ENCODE measurements at regions not wholly inside any gene's neighbourhood (a gene's known extent, or its start where the extent isn't known, plus 50 kb on each side); places are given as distances from the start of the nearest gene placed in this dataset.
"Not testable (repeated sequence)": the region's sequence is repeated elsewhere in the genome, so short reads cannot be mapped to it uniquely, and the experiment has no call there.

DNA sequence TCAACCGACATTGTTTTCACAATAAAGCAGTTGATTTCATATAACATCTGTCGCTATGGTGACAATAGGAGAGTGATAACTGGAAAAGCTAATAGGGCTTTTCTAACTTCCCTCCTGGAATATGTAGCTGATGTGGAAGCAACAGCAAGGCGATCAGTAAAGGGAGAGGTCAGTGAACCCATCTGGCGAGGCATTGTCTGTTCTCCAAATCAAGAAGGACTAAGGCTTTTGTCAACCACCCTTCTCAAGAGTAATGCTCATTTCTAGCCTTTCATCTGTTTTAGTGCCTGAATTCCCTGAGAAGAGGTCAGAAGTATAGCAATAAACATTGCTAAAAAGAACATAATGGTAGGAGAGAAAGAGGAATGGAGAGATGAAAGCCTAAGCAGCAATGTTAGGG is 201.3 kb downstream of the AKAP7 start:
- ChIA-PET POLR2A (no interaction called here), CTCF (no interaction called here)
- DNase-seq (ENCODE audit: low read depth in 1 of 2, low spot score in 1 of 2) (no peak), FAIRE-seq (no peak), ATAC-seq (no peak)
- TF ChIP-seq CHD2 (IDR thresholded peaks at IDR 0.05; ENCODE audit: low read length, partially characterized antibody): no peak
- no peak overlapping the region for H3K4me2 ChIP-seq
- no peak overlapping the region for H3K27ac ChIP-seq
- no peaks in the 10 kb centered on the region for H3K9me3 ChIP-seq
- WGBS (ENCODE audit: missing lambda C conversion rate): 58% methylated on average over 4 of the region's 4 CpGs
- H3K4me1 ChIP-seq: no peaks in the 10 kb centered on the region
- no peak overlapping the region for H3K4me3 ChIP-seq

DNA sequence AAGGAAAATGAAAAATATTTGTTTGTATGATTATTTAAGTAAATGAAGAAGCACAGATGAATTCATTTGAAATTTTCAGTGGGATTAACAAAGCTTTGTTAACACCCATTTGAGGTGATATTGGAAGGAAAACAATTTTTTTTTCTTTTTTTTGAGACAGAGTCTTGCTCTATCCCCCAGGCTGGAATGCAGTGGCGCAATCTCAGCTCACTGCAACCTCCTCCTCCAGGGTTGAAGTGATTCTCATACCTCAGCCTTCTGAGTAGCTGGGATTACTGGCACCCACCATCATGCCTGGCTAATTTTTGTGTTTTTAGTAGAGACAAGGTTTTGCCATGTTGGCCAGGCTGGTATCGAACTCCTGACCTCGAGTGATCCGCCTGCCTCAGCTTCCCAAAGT is 211.6 kb downstream of the AKAP7 start:
- H3K4me3 ChIP-seq; H3K4me1 ChIP-seq; FAIRE-seq; H3K4me2 ChIP-seq; H3K9me3 ChIP-seq; ATAC-seq; H3K27ac ChIP-seq; POLR2A ChIA-PET; CTCF ChIA-PET; DNase-seq (ENCODE audit: low read depth in 1 of 2, low spot score in 1 of 2): not testable (repeated sequence)
- 77% methylated on average over 4 of the region's 4 CpGs for WGBS (ENCODE audit: missing lambda C conversion rate)

DNA sequence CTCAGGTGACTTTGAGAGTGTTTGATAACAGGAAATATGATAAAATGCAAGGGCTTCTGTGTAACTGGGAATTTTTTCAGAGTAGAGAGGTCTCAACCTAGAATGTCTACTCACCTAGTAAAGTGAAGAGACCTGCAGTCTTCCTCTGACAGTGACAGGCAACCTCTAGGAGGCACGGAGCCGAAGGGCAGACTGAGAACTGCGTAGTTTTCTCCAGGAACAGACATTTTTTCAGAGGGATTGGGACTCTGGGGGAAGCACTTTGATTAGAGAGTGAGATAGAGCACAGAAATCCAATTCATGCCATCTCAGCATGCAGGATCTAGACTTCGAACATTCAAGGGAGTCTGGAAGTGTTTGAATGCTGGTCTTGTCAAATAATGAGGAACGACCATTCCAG is 213.3 kb downstream of the AKAP7 start:
- POLR2A ChIA-PET: no interaction called here
- no peaks in the 10 kb centered on the region for H3K9me3 ChIP-seq
- CTCF ChIA-PET: no interaction called here
- FAIRE-seq (no peak), DNase-seq (ENCODE audit: low read depth in 1 of 2, low spot score in 1 of 2) (no peak), ATAC-seq (no peak)
- H3K4me3 ChIP-seq: no peak overlapping the region
- TF ChIP-seq POLR2A (IDR thresholded peaks at IDR 0.05; ENCODE audit: low read length): no peak
- TF ChIP-seq, protein P1, sequence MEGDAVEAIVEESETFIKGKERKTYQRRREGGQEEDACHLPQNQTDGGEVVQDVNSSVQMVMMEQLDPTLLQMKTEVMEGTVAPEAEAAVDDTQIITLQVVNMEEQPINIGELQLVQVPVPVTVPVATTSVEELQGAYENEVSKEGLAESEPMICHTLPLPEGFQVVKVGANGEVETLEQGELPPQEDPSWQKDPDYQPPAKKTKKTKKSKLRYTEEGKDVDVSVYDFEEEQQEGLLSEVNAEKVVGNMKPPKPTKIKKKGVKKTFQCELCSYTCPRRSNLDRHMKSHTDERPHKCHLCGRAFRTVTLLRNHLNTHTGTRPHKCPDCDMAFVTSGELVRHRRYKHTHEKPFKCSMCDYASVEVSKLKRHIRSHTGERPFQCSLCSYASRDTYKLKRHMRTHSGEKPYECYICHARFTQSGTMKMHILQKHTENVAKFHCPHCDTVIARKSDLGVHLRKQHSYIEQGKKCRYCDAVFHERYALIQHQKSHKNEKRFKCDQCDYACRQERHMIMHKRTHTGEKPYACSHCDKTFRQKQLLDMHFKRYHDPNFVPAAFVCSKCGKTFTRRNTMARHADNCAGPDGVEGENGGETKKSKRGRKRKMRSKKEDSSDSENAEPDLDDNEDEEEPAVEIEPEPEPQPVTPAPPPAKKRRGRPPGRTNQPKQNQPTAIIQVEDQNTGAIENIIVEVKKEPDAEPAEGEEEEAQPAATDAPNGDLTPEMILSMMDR (IDR thresholded peaks at IDR 0.05): no peak
- no peak for TF ChIP-seq EHF (CRISPR knock-in tag; IDR thresholded peaks at IDR 0.05)
- TF ChIP-seq RCOR1 (IDR thresholded peaks at IDR 0.05; ENCODE audit: low read depth, low read length): no peak
- TF ChIP-seq NPAS2 (CRISPR knock-in tag; IDR thresholded peaks at IDR 0.05; ENCODE audit: borderline replicate concordance): no peak
- TF ChIP-seq, protein P2, sequence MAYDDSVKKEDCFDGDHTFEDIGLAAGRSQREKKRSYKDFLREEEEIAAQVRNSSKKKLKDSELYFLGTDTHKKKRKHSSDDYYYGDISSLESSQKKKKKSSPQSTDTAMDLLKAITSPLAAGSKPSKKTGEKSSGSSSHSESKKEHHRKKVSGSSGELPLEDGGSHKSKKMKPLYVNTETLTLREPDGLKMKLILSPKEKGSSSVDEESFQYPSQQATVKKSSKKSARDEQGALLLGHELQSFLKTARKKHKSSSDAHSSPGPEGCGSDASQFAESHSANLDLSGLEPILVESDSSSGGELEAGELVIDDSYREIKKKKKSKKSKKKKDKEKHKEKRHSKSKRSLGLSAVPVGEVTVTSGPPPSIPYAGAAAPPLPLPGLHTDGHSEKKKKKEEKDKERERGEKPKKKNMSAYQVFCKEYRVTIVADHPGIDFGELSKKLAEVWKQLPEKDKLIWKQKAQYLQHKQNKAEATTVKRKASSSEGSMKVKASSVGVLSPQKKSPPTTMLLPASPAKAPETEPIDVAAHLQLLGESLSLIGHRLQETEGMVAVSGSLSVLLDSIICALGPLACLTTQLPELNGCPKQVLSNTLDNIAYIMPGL (CRISPR knock-in tag; IDR thresholded peaks at IDR 0.05; ENCODE audit: borderline replicate concordance): no peak
- TF ChIP-seq FOSL2 (IDR thresholded peaks at IDR 0.05): no peak
- TF ChIP-seq FOSL2 (CRISPR knock-in tag; IDR thresholded peaks at IDR 0.05): no peak
- TF ChIP-seq EP300 (IDR thresholded peaks at IDR 0.05): no peak
- no peak for TF ChIP-seq CEBPB (IDR thresholded peaks at IDR 0.05)
- TF ChIP-seq MYC (IDR thresholded peaks at IDR 0.05; ENCODE audit: borderline replicate concordance, low read length): no peak
- TF ChIP-seq RFX5 (IDR thresholded peaks at IDR 0.05): no peak
- no peak for TF ChIP-seq HOXB5 (CRISPR knock-in tag; IDR thresholded peaks at IDR 0.05)
- TF ChIP-seq CHD2 (IDR thresholded peaks at IDR 0.05; ENCODE audit: low read length, partially characterized antibody): no peak
- TF ChIP-seq CHD4 (IDR thresholded peaks at IDR 0.05; ENCODE audit: borderline replicate concordance): no peak
- TF ChIP-seq, protein P3, sequence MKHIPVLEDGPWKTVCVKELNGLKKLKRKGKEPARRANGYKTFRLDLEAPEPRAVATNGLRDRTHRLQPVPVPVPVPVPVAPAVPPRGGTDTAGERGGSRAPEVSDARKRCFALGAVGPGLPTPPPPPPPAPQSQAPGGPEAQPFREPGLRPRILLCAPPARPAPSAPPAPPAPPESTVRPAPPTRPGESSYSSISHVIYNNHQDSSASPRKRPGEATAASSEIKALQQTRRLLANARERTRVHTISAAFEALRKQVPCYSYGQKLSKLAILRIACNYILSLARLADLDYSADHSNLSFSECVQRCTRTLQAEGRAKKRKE (CRISPR knock-in tag; IDR thresholded peaks at IDR 0.05; ENCODE audit: low read depth): no peak
- TF ChIP-seq TFCP2L1 (CRISPR knock-in tag; IDR thresholded peaks at IDR 0.05): no peak
- no peak for TF ChIP-seq HOXB13 (CRISPR knock-in tag; IDR thresholded peaks at IDR 0.05; ENCODE audit: low read depth)
- TF ChIP-seq SREBF2 (IDR thresholded peaks at IDR 0.05): no peak
- TF ChIP-seq MAFK (IDR thresholded peaks at IDR 0.05; ENCODE audit: partially characterized antibody): no peak
- TF ChIP-seq POLR2AphosphoS2 (conservative IDR thresholded peaks at IDR 0.05; ENCODE audit: low read length): no peak
- no peak overlapping the region for H3K27ac ChIP-seq
- WGBS (ENCODE audit: missing lambda C conversion rate): 39% methylated on average over 5 of the region's 5 CpGs
- H3K4me1 ChIP-seq: no peaks in the 10 kb centered on the region
- no peak overlapping the region for H3K4me2 ChIP-seq

All from A549 (cell line).